B cell (primary cell): ENCODE measurements at regions not wholly inside any gene's neighbourhood (a gene's known extent, or its start where the extent isn't known, plus 50 kb on each side); places are given as distances from the start of the nearest gene placed in this dataset.

Experiments
- ATAC-seq: fragments of 200-7000 bp; cut with Tn5 transposase; one replicate; pipeline ENCODE4 v1.10.0; 2021; ENCODE audit warnings: low read depth, mild to moderate bottlenecking, moderate number of reproducible peaks, moderate library complexity
- CTCF ChIA-PET: fragments of 350-600 bp; sonication (Branson Sonifier 250); formaldehyde crosslinking; loops from one replicate; lab custom pipeline; 2021; ENCODE audit warnings: antibody characterized with exemption, inconsistent platforms; lab: Charles Lee
- POLR2A ChIA-PET: fragments of 350-600 bp; sonication (Branson Sonifier 250); formaldehyde crosslinking; loops from one replicate; lab custom pipeline; 2021; ENCODE audit warnings: antibody characterized with exemption; lab: Charles Lee
- DNase-seq: peaks from one replicate; pipeline ENCODE4 v3.0.0; 2013
- H2AFZ ChIP-seq: 2 replicates; pipeline ENCODE4 v1.6.1; 2012; ENCODE audit warnings: mild to moderate bottlenecking, low read depth, low read length; ENCODE audit not compliant: insufficient read depth, poor library complexity, severe bottlenecking
- H3K27ac ChIP-seq, 2 donors: 1 replicate in 1 of 2; 2 replicates in 1 of 2; pipeline ENCODE4 v1.5.1; 2012 to 2013; ENCODE audit warnings: low read length in 2 of 2, mild to moderate bottlenecking in 2 of 2, moderate library complexity in 1 of 2
- H3K27me3 ChIP-seq, 4 experiments: fragments of 200-600 bp in 1 of 4; sonication (generic) in 1 of 4; replicated peaks in 1 of 4; 1 replicate in 2 of 4; 2 replicates in 2 of 4; pipeline versions ENCODE4 v1.6.1 to v1.7.0; 2013 to 2016; ENCODE audit warnings: low read length in 3 of 4, mild to moderate bottlenecking in 2 of 4, mixed read lengths in 1 of 4, moderate library complexity in 1 of 4; ENCODE audit not compliant: insufficient read depth in 4 of 4, control insufficient read depth in 3 of 4; ENCODE audit errors: control extremely low read depth in 1 of 4
- H3K36me3 ChIP-seq, 2 experiments: replicated peaks in 1 of 2; 1 replicate in 1 of 2; 2 replicates in 1 of 2; pipeline versions ENCODE4 v1.6.1 to v1.7.1; 2013; ENCODE audit warnings: low read length in 1 of 2; ENCODE audit not compliant: insufficient read depth in 2 of 2, control insufficient read depth in 1 of 2; ENCODE audit errors: control extremely low read depth in 1 of 2, extremely low read depth in 1 of 2
- H3K4me1 ChIP-seq, 2 donors: fragments of 200-600 bp in 1 of 2; sonication (generic) in 1 of 2; 1 replicate in 1 of 2; 2 replicates in 1 of 2; pipeline versions ENCODE4 v1.5.1 to v1.6.1; 2013 to 2017; ENCODE audit warnings: low read length in 2 of 2; ENCODE audit not compliant: control insufficient read depth in 2 of 2, insufficient read depth in 2 of 2
- H3K4me2 ChIP-seq: replicated peaks from 2 replicates; pipeline ENCODE3; 2012; ENCODE audit warnings: mild to moderate bottlenecking, low read depth, low read length; ENCODE audit not compliant: poor library complexity, severe bottlenecking
- H3K4me3 ChIP-seq, 5 experiments: fragments of 200-600 bp in 1 of 5; sonication (generic) in 1 of 5; 1 replicate in 3 of 5; 2 replicates in 2 of 5; pipeline versions ENCODE4 v1.5.1 to v1.7.0; 2011 to 2016; ENCODE audit warnings: low read length in 4 of 5, mild to moderate bottlenecking in 4 of 5, low read depth in 2 of 5, control low read depth in 1 of 5, moderate library complexity in 1 of 5; ENCODE audit not compliant: insufficient read depth in 1 of 5; ENCODE audit errors: control extremely low read depth in 1 of 5, extremely low read depth in 1 of 5
- H3K79me2 ChIP-seq: fragments of 200-600 bp; sonication (generic); one replicate; pipeline ENCODE4 v1.6.0; 2016; ENCODE audit warnings: low read length; ENCODE audit not compliant: control insufficient read depth, insufficient read depth
- H3K9ac ChIP-seq: fragments of 200-600 bp; sonication (generic); 2 replicates; pipeline ENCODE4 v1.6.1; 2017; ENCODE audit warnings: mild to moderate bottlenecking, low read length, moderate library complexity
- H3K9me3 ChIP-seq, 3 donors: one replicate each; pipeline versions ENCODE4 v1.6.1 to v1.7.1; 2013; ENCODE audit warnings: low read length in 2 of 3; ENCODE audit not compliant: control insufficient read depth in 2 of 3, insufficient read depth in 1 of 3; ENCODE audit errors: control extremely low read depth in 1 of 3
- H4K20me1 ChIP-seq: 2 replicates; pipeline ENCODE4 v1.6.0; 2012; ENCODE audit warnings: mild to moderate bottlenecking, low read length; ENCODE audit not compliant: insufficient read depth, control insufficient read depth, poor library complexity, severe bottlenecking
- H3K27ac Mint-ChIP-seq: one replicate; pipeline ENCODE4 v1.8.0; 2021; ENCODE audit warnings: mixed read lengths
- H3K27me3 Mint-ChIP-seq: one replicate; pipeline ENCODE4 v1.8.0; 2021; ENCODE audit warnings: mixed read lengths
- H3K4me1 Mint-ChIP-seq: one replicate; pipeline ENCODE4 v1.8.0; 2021; ENCODE audit warnings: mixed read lengths
- H3K4me3 Mint-ChIP-seq: one replicate; pipeline ENCODE4 v1.8.0; 2021; ENCODE audit warnings: mixed read lengths
- H3K9me3 Mint-ChIP-seq: one replicate; pipeline ENCODE4 v1.8.0; 2022; ENCODE audit warnings: mixed read lengths; ENCODE audit not compliant: insufficient read depth
- EZH2 ChIP-seq: IDR thresholded peaks from 2 replicates; pipeline ENCODE4 v1.6.1; 2012; ENCODE audit warnings: borderline replicate concordance, low read depth, mild to moderate bottlenecking, moderate library complexity, low read length; ENCODE audit not compliant: insufficient read depth, poor library complexity, severe bottlenecking
- WGBS: methylation state at CpG from one replicate; pipeline ENCODE4 v1.1.5; 2013; ENCODE audit warnings: missing lambda C conversion rate; ENCODE audit not compliant: insufficient coverage; 5-methylcytosine and 5-hydroxymethylcytosine counted together
- intact Hi-C: fragments of 100-400 bp; cut with micrococcal nuclease; formaldehyde crosslinking; loops from one replicate; pipeline ENCODE4 v1.10.0; 2022
- TF ChIP-seq, protein P1 (sequence below): fragments of 200-600 bp; IDR thresholded peaks from one replicate; pipeline ENCODE4 v1.8.0; 2022; ENCODE audit warnings: antibody characterized with exemption, mild to moderate bottlenecking

DNA sequence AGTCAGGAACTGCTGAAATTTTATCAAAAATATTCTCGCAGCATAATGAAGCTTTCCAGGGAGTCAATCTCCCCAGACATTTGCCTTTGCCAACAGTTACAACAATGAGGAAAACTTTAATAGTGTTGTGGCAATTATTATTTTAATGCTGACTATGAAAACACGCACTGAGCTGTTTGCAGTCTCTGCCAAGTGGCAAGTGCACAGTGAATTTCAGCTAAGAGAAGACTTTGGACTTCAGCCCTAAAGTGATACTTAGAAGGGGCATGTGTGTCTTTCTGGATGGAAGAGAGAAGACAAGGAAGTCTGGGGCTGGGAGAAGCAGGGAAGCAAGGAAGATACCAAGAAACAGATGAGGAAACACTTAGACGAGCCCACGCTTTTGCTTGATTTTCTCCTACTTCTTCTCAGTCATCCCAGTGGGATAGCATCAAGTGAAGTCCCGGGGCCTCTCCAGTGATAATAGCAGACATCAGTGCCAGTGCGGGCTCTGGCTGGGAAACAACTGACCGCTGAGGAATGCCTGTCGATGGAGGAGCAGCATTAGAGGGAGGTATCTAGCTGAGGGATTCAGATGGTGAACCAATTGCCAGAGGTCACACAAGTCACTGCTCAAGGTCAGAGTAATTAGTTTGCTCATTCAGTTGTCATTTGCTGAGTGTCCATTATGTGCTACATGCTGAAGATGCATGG, 196.3 kb downstream of the TTLL7 start:
- H3K9me3 Mint-ChIP-seq: no peaks in the 10 kb centered on the region
- Histone ChIP-seq H3K79me2 (no peaks in the 10 kb centered on the region), H3K27ac (no peak overlapping the region), H3K4me1 (no peaks in the 10 kb centered on the region), H3K9me3 (no peaks in the 10 kb centered on the region), H2AFZ (no peak overlapping the region), H3K27me3 (no peaks in the 10 kb centered on the region), H3K36me3 (no peaks in the 10 kb centered on the region), H3K9ac (no peak overlapping the region), H4K20me1 (no peaks in the 10 kb centered on the region), H3K4me3 (no peak overlapping the region), H3K4me2 (no peak overlapping the region)
- no peak for TF ChIP-seq EZH2
- TF ChIP-seq, protein P1, sequence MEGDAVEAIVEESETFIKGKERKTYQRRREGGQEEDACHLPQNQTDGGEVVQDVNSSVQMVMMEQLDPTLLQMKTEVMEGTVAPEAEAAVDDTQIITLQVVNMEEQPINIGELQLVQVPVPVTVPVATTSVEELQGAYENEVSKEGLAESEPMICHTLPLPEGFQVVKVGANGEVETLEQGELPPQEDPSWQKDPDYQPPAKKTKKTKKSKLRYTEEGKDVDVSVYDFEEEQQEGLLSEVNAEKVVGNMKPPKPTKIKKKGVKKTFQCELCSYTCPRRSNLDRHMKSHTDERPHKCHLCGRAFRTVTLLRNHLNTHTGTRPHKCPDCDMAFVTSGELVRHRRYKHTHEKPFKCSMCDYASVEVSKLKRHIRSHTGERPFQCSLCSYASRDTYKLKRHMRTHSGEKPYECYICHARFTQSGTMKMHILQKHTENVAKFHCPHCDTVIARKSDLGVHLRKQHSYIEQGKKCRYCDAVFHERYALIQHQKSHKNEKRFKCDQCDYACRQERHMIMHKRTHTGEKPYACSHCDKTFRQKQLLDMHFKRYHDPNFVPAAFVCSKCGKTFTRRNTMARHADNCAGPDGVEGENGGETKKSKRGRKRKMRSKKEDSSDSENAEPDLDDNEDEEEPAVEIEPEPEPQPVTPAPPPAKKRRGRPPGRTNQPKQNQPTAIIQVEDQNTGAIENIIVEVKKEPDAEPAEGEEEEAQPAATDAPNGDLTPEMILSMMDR: no peak
- DNase-seq: no peak
- ChIA-PET POLR2A (no interaction called here), CTCF (no interaction called here)
- H3K27me3 Mint-ChIP-seq: no peaks in the 10 kb centered on the region
- no peak overlapping the region for H3K4me3 Mint-ChIP-seq
- intact Hi-C loops: no loop called here
- no peaks in the 10 kb centered on the region for H3K4me1 Mint-ChIP-seq
- H3K27ac Mint-ChIP-seq: no peak overlapping the region
- no peak for ATAC-seq
- whole genome bisulfite sequencing: 85% methylated on average over 8 of the region's 8 CpGs

DNA sequence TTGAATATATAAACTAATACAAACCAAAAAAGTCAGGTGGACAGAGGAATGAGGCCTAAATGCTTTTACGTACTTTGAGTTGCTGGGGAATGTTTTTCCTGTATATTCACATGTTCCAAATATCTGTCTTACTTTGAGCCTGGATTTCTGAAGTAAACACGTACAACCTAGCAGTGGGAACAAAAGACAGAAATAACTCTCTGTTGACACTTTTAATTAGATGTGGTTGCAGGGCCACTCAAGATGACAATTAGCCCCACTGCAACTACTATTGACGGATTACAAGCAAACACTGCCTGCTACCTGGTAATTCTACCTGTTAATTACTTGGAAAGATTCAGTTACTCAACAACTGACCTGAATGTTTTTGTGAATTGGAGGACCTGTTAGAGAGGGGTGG, 196.9 kb downstream of the TTLL7 start:
- intact Hi-C loops: no loop called here
- Histone ChIP-seq H3K36me3 (no peaks in the 10 kb centered on the region), H4K20me1 (no peaks in the 10 kb centered on the region), H3K27me3 (no peaks in the 10 kb centered on the region), H3K4me3 (no peak overlapping the region), H3K4me1 (no peaks in the 10 kb centered on the region), H3K9me3 (no peaks in the 10 kb centered on the region), H3K79me2 (no peaks in the 10 kb centered on the region), H2AFZ (no peak overlapping the region), H3K4me2 (no peak overlapping the region), H3K27ac (no peak overlapping the region), H3K9ac (no peak overlapping the region)
- ChIA-PET CTCF (no interaction called here), POLR2A (no interaction called here)
- no peak overlapping the region for H3K4me3 Mint-ChIP-seq
- no CpG with 5 or more reads among the region's 3 CpGs for WGBS
- ATAC-seq: no peak
- TF ChIP-seq EZH2: no peak
- TF ChIP-seq, protein P1: no peak
- no peaks in the 10 kb centered on the region for H3K9me3 Mint-ChIP-seq
- no peaks in the 10 kb centered on the region for H3K4me1 Mint-ChIP-seq
- no peaks in the 10 kb centered on the region for H3K27me3 Mint-ChIP-seq
- DNase-seq: no peak
- no peak overlapping the region for H3K27ac Mint-ChIP-seq
